GM12892 (cell line): ENCODE measurements at regions not wholly inside any gene's neighbourhood (a gene's known extent, or its start where the extent isn't known, plus 50 kb on each side); places are given as distances from the start of the nearest gene placed in this dataset.

Experiments
- POLR2A ChIP-seq: IDR thresholded peaks from 2 replicates; pipeline ENCODE4 v1.6.1; 2011; ENCODE audit warnings: low read depth, low read length, control low read depth
- POLR2AphosphoS5 ChIP-seq: IDR thresholded peaks from 2 replicates; pipeline ENCODE4 v1.6.1; 2011; ENCODE audit warnings: low read depth, low read length, control low read depth

DNA sequence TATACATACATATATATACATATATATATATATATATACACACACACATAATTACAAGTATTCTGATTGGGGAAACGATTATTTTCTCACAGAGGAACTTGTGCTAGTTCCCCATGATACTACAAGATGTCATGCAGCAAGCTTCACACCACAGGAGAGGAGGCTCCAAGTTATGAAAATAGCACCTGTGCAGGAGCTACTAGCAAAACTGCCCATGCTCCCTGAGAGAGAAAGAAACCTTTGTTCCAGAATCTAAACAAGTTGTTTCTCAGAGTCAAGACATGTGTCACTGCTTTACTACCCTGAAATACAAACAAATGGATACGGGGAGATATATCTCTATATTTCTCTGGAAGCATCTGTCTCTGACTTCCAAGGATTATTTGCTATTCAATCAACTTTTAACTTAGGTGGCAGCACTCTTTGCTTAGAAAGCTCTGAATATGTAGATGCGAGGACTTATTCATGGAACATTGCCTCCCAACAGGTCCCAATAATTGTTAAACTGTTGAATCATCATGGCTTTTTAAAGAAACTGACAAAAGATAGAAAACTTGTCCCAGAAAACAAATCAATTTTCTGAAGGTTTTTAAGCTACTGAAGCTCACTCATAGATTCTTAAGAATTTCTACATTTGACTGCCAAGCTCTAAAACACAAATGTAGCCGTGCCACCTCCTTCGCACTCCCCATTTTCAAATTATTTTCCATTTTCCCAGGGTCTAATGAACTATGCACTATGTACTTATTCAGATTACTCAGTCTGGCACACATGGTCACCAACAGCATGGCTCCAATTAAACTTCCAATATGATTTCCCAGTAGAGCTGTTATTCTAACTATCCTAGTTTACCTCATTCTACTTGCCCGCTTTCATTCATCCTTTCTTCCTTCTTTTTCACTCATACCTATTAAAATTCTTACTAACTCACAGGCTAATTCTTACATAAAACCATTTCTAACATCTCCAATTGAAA lies 929.1 kb downstream of the LTN1 start:
- TF ChIP-seq POLR2AphosphoS5 (no peak), POLR2A (no peak)
